Islet of Langerhans (tissue), 1 donor: ENCODE measurements at regions not wholly inside any gene's neighbourhood (a gene's known extent, or its start where the extent isn't known, plus 50 kb on each side); places are given as distances from the start of the nearest gene placed in this dataset.

Experiments
- FAIRE-seq: peaks from one replicate; lab custom pipeline; 2011; peaks lifted over from hg19 to GRCh38; lab: Jason Lieb, UNC

DNA sequence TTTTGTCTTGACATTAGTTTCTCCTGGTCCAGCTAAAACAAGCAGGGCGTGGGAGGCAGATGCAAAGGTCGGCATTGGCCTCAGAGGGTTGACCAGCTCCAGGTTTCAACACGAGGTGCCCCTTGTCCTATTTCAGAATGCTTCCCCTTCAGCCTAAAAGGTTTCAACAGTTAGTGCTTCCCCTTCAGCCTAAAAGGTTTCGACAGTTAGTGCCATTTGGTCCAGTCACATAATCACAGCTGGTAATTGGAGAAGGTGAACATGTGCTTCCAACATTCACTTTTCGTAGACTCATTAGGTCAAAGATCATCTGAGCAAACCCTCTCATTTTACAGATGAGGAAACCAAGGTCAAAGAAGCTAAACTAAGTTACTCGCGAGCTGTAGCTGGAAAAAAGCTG is 270.3 kb upstream of the MAP3K1 start:
- no peak for FAIRE-seq

DNA sequence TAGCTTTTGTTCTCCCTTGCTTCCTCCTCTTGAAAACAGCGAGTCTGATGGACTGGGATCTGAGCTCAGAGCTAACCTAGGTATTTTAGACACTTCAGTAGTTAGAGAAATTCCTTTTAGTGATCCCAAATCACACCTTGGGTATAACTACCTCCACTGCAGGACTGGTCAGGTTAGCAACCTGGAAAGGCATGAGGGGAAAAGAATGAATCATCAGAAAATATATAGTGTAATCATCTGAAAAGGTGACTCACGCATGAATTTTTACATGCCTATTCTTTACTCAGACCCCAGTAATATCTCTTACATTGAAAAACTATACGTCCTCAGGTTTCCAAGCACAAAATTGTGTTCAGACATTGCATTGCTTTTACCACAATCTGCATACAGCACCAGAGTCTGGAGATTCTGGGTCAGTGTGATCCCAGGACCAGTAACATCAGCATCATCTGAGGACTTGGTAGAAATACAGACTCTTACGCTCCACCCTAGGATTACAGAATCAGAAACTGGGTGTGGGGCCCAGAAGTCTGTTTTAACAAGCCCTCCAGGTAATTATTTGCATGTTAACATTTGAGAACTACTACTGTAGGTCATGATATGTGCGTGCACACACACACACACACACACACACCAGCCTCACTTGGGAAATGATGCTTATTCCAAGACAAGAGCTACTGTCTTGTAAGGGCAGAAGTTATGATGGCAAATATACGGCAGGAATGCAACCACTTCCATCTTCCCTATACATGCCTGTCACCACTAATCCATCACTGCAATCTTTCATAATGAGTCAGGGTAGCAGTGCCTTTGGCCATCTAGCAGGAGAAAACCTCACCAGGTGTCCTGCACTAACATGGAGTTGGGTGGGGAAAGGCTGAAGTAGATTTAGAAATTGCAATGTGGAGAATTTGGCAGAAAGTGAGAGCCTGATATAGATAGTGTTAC is 271.6 kb upstream of the MAP3K1 start:
- no peak for FAIRE-seq

DNA sequence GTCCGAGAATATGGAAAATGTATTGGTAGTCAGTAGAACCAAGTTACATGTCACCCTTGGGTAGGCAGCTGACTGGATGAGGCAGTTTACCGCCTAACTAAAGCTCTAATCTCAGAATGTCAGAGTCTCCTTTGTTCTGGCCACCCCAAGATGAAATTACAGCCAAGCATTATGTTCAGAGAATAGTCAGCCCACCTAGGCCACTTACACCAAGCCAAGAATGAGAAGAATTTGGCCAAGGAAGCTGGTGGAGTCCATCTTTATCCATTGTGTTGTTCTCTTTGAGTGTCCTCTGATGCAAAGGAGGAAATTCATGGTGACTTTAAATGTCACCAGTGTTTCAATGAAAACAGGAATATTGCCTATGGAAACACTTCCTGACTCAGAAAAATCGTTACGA is 275.1 kb upstream of the MAP3K1 start:
- no peak for FAIRE-seq

DNA sequence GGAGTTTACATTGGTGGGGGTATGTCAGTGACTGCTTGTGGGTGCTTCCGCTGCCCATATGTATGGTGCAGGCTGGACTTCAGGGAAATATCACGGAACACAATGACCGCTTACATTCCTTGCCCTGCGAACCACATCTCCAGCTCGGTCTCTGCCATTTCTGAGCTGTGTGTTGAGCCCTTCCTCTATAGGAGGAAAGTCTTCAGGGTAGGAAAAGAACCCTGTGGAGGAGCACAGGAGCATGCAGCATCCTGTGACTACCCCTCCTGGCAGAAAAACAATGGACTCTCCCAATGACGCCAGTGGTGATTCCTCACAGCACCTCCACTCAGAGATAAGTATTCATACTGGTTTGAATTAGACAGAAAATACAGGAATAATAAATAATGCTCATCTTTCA is 276.8 kb upstream of the MAP3K1 start:
- FAIRE-seq: no peak

DNA sequence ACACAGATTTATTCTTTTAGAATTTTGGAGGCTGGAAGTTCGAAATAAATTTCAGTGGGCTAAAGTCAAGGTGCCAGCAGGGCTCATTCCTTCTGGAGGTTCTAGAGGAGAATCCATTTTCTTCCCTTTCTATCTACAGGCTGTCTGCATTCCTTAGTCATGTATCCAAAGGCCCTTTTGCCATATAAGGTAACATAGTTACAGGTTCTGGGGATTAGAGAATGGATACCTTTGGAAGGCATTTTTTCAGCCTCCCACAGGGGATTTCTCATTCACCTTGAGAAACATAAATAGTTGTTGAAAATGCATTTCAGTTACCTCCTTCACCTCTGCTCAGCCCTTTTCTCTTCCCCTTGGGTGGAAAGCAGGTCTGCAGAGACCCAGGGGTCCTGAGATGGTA is 280.0 kb upstream of the MAP3K1 start:
- FAIRE-seq: no peak

DNA sequence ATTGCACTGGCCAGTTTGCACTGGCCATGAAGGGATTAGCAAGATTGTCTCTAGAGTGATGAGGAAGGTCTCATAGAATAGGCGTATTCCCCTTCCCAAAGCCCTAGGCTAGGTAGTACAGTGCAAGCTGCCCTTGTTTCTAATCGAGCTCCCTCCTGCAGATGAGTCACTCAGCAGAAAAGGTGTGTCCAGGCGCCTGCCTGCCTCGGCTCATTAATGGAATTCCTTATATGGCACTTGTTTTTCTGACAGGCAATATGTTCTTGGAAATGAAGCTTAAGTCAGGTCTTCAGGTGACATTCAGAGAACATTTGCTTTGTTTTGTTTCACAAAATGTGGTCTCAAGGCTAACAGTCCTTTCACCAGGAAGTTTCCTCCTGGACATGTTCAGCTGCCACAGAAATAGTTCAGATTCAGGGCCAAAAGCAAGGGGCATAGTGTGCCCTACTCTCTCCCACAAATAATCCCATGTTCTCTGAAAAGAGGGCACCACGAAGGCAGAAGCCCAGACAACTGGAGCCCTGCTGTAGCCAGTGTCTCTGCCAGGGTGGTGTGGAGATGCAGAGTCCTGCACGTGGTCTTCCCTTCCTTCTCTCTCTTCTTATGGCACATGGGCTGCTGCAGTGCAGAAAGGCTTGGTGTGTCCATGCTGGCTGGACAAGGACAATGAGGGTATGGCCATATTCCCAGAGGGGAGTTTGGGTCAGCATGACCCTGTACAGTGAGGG is 281.1 kb upstream of the MAP3K1 start:
- FAIRE-seq: no peak

DNA sequence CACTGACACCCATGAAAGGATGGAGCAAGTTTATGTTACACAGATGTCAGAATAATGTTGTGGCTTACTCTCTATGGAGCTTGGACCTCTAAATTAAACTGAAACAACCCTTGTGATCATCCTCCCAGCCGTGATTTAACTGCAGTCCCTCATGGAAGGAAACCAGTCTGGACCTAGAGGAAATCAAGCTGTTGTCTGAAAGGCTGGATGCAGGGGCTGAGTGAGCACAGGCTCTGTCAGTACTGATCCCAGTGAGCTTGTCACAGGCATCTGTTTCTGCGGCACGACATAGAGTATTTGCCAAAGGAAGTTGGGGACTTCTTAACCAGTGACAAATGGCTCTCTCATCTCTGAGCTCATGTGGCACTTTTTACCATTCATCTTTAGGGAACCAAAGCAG is 282.9 kb upstream of the MAP3K1 start:
- no peak for FAIRE-seq

GRCh38 chr5:56530626-56531138 is 284.7 kb upstream of the MAP3K1 start:
- FAIRE-seq: no peak

DNA sequence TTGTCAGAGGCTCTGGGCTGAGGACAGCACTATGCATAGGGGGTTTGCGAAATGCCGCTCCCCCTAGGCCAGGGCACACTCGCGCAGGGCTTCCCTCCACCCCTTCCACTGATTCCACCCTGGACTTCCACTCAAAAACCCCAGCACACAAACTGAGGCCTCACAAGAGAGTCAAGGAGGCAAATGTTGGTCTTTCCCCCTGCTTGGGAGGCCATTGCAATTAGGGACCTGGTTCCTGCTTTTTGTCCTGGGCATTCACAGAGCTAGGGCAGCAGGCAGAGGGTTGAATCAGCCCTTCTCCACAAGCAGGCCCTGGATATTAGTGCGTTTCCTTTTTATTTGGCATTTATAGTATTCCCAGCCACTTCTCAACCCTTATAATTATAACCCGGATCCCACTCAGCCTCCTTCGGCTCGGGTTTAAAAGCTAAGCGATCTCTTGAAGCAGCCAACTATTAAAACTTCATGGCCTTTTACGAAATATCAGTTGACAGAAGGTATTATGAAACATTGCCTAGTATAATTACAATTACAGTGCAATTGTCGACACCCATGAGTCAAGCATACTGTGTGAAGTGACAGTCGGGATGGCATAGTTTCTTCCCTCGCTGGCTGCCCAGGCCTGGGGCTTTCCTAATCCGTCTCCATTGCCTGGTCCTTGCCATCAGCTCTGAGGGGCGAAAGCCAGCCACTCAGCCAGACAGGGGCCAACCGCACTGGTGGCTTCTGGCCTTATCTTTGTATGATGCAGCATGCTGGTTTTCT is 285.5 kb upstream of the MAP3K1 start:
- no peak for FAIRE-seq

GRCh38 chr5:56527174-56527573 is 288.2 kb upstream of the MAP3K1 start:
- FAIRE-seq: no peak

DNA sequence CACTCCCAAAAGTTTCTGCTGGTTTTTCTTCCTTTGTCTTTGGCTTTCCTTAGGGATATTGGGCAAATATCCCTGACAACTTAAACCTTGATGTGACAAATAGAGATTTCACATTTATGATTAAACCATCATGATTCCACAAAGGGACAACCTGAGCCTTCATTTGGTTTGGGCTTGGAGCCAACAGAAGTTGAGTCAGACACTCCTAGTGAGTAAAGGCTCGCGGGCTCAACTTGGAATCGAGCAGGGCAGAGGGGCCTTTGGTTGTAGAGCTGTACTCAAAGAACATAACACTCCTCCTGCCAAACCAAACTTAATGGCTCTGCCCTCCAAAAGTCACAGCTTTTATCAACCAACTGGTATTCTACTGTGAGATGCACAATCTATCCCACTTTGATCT is 290.2 kb upstream of the MAP3K1 start:
- no peak for FAIRE-seq

DNA sequence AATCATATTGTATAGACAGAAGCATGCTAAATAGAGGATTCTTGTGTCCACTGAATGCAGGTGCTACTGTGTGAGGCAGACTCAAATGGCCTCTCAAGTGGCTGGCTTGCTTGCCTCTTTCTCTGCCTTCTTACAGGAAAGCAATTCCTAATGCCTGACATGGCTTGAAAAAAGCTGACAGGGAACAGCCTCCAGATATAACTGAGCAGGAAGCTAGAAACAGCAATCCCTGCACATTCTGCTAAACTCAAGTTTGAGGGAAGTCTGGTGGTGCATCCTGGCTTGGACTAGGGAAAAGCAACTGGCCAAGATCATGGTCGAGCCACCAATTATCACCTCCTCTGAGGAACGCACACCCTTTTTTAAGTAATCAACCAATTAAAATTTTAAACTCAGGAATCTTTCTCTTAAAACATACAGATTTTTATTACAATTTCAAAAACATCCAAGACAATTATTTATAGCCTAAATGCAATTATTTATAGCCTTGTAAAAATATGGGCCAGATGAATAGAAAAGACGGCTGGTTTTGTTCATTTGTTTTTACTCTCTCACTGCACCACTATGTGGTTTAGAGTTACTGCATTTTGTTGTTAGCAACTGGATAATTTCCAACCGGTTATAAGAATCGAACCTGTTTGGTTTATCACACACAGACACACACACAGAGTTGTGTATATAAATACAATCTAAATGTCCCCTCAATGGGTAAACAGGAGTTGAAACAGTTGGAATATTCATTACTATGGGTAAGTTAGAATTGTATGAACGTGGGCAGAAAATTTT is 290.9 kb upstream of the ANKRD55 start:
- FAIRE-seq: no peak

DNA sequence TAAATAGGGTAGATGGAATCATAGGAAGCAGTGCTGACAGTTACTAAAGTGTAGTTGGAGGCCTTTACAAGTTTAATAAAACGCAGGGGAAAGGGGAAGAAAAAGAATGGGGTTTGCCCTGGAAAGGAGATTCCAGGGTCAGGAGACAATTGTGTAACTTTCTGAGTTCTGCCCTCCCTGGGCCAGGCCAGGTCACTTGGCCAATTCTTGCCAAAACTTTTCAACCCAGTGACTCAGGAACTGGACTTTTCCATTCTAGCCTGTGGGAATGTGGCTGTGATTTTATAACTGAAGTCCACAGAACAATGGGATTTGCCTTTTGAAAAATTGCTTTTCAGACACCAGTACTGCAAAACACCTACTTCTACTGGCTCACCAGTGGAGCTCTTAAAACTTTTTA is 289.8 kb upstream of the ANKRD55 start:
- no peak for FAIRE-seq

DNA sequence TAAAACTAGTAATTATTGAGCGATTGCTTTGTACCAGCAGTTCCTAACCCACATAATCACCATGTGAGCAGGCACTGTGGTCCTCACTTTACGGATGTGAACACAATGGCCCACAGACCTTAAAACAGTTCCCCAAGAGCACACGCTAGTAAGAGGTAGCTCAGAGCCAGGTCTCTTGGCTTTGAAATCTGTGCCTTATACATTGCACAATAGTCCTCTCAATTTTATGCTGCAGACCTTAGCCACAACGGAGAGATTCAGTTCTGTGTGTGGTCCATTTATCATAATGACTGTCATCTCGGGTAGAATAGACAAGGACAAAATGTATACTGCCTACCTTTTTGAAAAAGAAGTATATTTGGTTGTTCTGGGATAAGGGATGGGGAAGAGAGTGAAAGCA is 289.0 kb upstream of the ANKRD55 start:
- no peak for FAIRE-seq

DNA sequence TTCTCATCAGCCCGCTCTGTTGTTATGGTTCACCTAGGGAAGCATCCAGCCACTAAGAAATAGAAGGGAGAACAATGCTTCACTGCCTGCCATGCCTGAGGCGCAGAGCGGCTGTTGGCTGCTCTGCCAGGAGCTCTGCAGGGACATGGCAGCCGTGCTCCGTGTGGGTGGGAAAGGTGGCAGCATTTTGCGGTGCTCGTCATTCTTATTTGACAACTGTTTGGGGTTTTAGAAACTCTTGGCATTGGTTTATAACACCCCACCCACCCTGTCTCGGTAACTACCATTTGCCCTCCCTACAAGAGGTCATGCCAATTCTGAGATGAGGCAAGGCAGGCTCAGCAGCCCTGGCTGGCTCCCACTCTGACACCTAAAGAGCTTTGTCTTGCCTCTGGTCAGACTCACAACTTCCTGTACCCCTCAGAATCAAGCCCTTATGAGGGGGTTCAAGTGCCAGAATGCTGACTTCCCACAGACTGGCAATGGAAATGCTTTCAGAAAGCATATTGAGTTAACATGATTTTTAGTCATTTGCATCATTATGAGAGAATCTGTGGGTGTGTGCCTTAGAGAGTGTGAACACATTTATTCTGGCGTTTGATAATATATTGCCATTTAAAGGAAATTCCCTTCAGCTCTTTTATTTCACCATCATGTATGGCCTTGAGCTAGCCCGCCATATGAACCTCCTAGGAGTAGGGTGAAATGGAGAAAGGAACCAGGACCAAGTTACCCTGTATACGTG is 288.0 kb upstream of the ANKRD55 start:
- no peak for FAIRE-seq

GRCh38 chr5:56518820-56519219 is 285.7 kb upstream of the ANKRD55 start:
- no peak for FAIRE-seq

DNA sequence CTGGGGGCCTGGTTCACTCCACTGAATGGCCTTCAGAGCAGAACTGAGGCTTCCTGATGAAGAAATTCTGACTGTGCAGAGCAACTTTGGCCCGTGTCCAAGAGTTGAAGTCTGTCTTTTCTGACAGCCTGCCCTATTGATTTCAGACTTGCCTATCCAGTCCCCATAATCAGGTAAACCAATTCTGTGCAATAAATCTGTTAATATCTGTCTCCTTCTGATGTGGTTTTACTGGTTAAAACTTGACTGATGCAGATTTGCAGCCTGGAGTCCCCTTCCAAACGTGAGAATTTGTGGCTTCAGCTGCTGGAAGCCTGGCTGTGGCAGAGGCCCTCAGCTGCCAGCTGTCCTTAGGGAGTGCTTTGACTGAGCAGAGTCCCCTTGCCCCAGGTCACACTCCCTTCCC is 283.9 kb upstream of the ANKRD55 start:
- no peak for FAIRE-seq

GRCh38 chr5:56516441-56516840 is 283.3 kb upstream of the ANKRD55 start:
- FAIRE-seq: no peak

DNA sequence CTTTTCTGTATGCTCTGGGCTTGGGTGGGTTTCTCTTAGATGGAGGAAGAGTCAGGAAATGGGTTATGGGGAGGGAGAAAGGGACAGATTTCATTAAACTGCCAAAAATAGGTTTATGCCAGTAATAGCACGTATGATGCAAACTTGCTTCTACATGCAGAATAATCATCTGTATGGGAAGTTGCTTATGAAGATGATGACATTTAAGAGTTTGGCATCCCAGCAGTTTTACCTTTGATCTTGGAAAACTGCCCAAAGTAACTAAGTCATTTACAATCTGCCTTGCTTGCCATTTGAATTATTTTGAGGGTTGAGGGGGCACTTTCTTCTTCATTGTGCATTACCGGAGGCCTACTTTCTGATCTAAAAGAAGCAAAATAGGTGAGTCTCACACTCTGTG is 282.9 kb upstream of the ANKRD55 start:
- no peak for FAIRE-seq

DNA sequence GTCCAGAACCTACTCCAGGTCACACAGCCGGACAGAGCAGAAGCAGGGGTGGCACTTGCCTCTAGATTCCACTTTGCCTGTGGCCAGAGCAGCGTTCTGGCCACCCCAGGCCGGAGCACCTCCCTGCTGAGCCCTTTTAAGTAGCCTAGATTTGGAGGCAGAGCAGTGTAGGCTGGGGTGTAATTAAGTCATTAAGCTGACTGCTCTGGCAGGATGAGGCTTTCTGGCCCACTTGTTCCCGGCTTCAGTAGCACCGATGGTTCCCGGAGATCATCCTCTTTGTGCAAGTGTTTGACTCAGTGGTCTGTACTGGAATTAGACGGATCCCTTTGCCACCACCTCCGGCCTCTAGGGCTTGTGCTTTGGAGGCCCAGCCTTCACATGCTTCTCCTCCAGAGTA is 281.9 kb upstream of the ANKRD55 start:
- FAIRE-seq: no peak

- FAIRE-seq: no peak
Measured at GRCh38 chr5:56514245-56514644, 281.1 kb upstream of the ANKRD55 start.
